Spinal cord (tissue), 9 donors: ENCODE measurements at regions not wholly inside any gene's neighbourhood (a gene's known extent, or its start where the extent isn't known, plus 50 kb on each side); places are given as distances from the start of the nearest gene placed in this dataset.
"Not testable (repeated sequence)": the region's sequence is repeated elsewhere in the genome, so short reads cannot be mapped to it uniquely, and the experiment has no call there.

Experiments
- DNase-seq, 6 donors: peaks; one replicate each; pipeline versions ENCODE4 v3.0.0 to v3.0.0-alpha.2; 2013 to 2015; ENCODE audit warnings: low spot score in 6 of 6, low read depth in 4 of 6
- H3K27ac ChIP-seq: one replicate; pipeline ENCODE4 v1.5.1; 2013; ENCODE audit warnings: low read depth, low read length, control low read depth
- H3K27me3 ChIP-seq: one replicate; pipeline ENCODE4 v1.6.1; 2013; ENCODE audit warnings: low read length; ENCODE audit not compliant: control insufficient read depth, insufficient read depth
- H3K36me3 ChIP-seq: one replicate; pipeline ENCODE4 v1.6.1; 2013; ENCODE audit warnings: low read length; ENCODE audit not compliant: control insufficient read depth, insufficient read depth
- H3K4me1 ChIP-seq: one replicate; pipeline ENCODE4 v1.6.1; 2013; ENCODE audit warnings: low read length; ENCODE audit not compliant: control insufficient read depth, insufficient read depth
- H3K4me3 ChIP-seq: one replicate; pipeline ENCODE4 v1.5.1; 2013; ENCODE audit warnings: low read depth, low read length, control low read depth
- H3K9me3 ChIP-seq: one replicate; pipeline ENCODE4 v1.6.1; 2013; ENCODE audit warnings: low read length; ENCODE audit not compliant: control insufficient read depth, insufficient read depth
- WGBS: methylation state at CpG from one replicate; pipeline ENCODE4 v1.1.5; 2013; ENCODE audit warnings: missing lambda C conversion rate; ENCODE audit not compliant: insufficient coverage; 5-methylcytosine and 5-hydroxymethylcytosine counted together
- donor health status: healthy.

GRCh38 chr2:49656853-49657252 is 502.5 kb upstream of the FSHR start:
- no peak overlapping the region for H3K4me3 ChIP-seq
- no CpG with 5 or more reads among the region's 3 CpGs for WGBS
- no peaks in the 10 kb centered on the region for H3K9me3 ChIP-seq
- H3K27me3 ChIP-seq, result no peaks in the 10 kb centered on the region
- H3K36me3 ChIP-seq, result no peaks in the 10 kb centered on the region
- no peaks in the 10 kb centered on the region for H3K4me1 ChIP-seq
- no peak for DNase-seq
- no peak overlapping the region for H3K27ac ChIP-seq

DNA sequence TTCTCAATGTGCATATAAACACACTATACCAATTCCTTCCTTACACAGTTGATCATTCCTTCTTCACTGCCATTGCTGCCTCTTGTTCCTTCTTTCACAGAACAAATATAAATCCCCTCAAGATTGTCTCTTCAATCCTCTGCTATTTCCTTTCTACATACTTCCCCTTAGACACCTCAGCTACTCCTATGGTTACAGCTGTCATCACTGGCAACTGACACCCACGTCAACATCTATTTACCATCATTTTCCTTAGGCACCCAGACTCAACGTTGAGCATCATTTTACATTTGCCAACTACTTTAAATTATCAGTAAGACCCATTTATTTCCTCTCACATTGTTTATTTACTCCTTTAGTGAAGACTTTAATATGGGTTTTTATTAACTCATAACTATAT is 488.8 kb upstream of the FSHR start:
- 83% methylated on average over 1 of the region's 2 CpGs for WGBS
- Histone ChIP-seq H3K9me3 (peaks cover 5% of the 10 kb centered on the region), H3K36me3 (no peaks in the 10 kb centered on the region), H3K27me3 (no peaks in the 10 kb centered on the region), H3K27ac (no peak overlapping the region), H3K4me1 (no peaks in the 10 kb centered on the region), H3K4me3 (no peak overlapping the region)
- DNase-seq, result no peak

- Histone ChIP-seq H3K4me1 (no peaks in the 10 kb centered on the region), H3K27ac (no peak overlapping the region), H3K4me3 (no peak overlapping the region), H3K36me3 (no peaks in the 10 kb centered on the region), H3K27me3 (no peaks in the 10 kb centered on the region), H3K9me3 (no peaks in the 10 kb centered on the region)
- no peak for DNase-seq
- WGBS, result no CpG with 5 or more reads among the region's 1 CpG
Measured at GRCh38 chr2:49640630-49641029, 486.3 kb upstream of the FSHR start.

DNA sequence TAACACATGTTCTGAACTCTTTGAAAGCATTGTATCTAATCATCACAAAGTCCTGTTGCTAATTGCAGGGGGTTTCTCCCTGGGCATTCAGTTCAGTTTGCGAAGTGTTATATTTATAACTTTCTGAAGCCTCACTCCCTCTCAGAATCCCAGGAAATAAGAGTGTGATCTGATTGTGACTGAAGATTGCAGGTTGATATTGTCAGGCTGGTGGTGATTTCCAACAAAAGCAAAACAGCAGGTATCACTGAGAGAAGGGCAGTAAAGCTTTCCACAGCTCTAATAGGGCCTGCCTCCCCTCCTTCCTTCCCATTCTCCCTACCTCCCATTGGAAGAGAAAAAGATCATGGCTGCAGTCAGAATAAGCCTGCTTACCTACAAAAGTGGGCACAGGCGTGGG is 466.7 kb upstream of the FSHR start:
- H3K4me3 ChIP-seq, result no peak overlapping the region
- peak in 1 of 6 donors; percentile 3 for DNase-seq
- WGBS, result 100% methylated on average over 1 of the region's 2 CpGs

DNA sequence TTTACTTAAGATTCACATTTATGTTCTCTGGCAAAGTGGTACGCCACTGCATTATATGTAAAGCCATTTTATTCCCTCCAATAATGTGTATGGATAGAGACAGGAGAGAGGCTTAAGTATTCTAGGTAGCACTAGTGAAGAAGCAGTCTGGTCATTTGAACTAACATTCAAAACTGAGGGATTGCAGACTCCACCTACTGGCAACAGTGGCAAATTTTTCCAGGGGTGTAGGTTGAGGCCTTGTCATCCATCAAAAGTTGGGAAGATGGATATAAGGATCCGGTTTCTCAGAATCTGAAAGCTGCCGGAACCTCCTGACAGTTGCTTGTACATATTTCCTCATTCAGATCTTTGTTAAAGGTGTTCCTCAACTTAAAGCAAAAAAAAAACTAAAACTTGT is 465.5 kb upstream of the FSHR start:
- no peaks in the 10 kb centered on the region for H3K4me1 ChIP-seq
- no peaks in the 10 kb centered on the region for H3K9me3 ChIP-seq
- no peak for DNase-seq
- WGBS, result no CpG with 5 or more reads among the region's 3 CpGs
- no peaks in the 10 kb centered on the region for H3K27me3 ChIP-seq
- H3K27ac ChIP-seq, result no peak overlapping the region
- no peaks in the 10 kb centered on the region for H3K36me3 ChIP-seq
- no peak overlapping the region for H3K4me3 ChIP-seq

More for the DNA sequence above, 466.7 kb upstream of the FSHR start:
- H3K4me1 ChIP-seq, result no peaks in the 10 kb centered on the region
- H3K27ac ChIP-seq, result no peak overlapping the region
- no peaks in the 10 kb centered on the region for H3K36me3 ChIP-seq
- no peaks in the 10 kb centered on the region for H3K9me3 ChIP-seq
- no peaks in the 10 kb centered on the region for H3K27me3 ChIP-seq

DNA sequence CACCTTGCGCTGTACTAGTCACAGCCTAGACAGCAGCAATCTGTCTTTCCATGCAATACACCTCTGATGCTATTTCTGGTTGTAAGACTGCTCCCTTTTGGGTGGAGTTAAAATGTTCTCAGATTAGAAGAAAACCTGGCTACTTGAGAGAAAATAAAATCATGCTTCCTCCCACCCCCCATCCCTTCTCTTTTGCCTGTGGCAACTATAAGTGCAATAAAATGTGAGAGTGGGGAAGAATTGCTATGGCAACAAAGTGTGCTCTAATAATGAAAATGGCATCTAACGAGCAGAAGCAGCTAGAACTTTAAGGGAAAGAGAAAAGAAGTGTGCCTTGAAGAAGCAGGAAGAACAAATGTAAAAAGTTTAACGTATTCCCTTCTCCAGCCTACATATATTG is 464.2 kb upstream of the FSHR start:
- no peaks in the 10 kb centered on the region for H3K9me3 ChIP-seq
- H3K27me3 ChIP-seq, result no peaks in the 10 kb centered on the region
- 57% methylated on average over 1 of the region's 3 CpGs for WGBS
- no peaks in the 10 kb centered on the region for H3K36me3 ChIP-seq
- peak in 2 of 6 donors; percentile 12 to 80 for DNase-seq
- H3K4me1 ChIP-seq, result no peaks in the 10 kb centered on the region
- H3K4me3 ChIP-seq, result no peak overlapping the region
- H3K27ac ChIP-seq, result no peak overlapping the region

GRCh38 chr2:49616800-49617199 is 462.5 kb upstream of the FSHR start:
- no peak overlapping the region for H3K4me3 ChIP-seq
- WGBS, result no CpG with 5 or more reads among the region's 2 CpGs
- H3K27me3 ChIP-seq, result no peaks in the 10 kb centered on the region
- no peak overlapping the region for H3K27ac ChIP-seq
- H3K36me3 ChIP-seq, result no peaks in the 10 kb centered on the region
- no peaks in the 10 kb centered on the region for H3K4me1 ChIP-seq
- peak; percentile 4 to 81 (median 36) for DNase-seq
- no peaks in the 10 kb centered on the region for H3K9me3 ChIP-seq

DNA sequence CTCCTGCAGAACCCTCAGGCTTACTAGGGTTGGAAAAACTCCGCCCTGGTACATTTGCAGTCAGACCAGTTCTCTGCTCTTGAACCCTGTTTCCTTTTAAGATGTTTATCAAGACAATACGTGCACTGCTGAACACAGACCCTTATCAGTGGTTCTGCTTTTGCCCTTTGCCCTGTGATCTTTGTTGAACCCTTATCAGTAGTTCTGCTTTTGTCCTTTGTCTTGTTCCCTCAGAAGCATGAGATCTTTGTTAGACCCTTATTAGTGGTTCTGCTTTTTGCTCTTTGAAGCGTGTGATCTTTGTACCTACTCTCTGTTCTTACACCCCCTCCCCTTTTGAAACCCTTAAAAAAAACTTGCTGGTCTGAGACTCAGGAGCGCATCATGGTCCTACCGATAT is 457.5 kb upstream of the FSHR start:
- not testable (repeated sequence) for H3K4me1 ChIP-seq, H3K4me3 ChIP-seq, H3K36me3 ChIP-seq, DNase-seq, H3K9me3 ChIP-seq, H3K27me3 ChIP-seq, H3K27ac ChIP-seq
- 85% methylated on average over 5 of the region's 5 CpGs for WGBS

- WGBS, result no CpG with 5 or more reads among the region's 3 CpGs
- H3K4me1 ChIP-seq, result no peaks in the 10 kb centered on the region
- no peaks in the 10 kb centered on the region for H3K27me3 ChIP-seq
- no peaks in the 10 kb centered on the region for H3K9me3 ChIP-seq
- H3K36me3 ChIP-seq, result no peaks in the 10 kb centered on the region
- no peak overlapping the region for H3K27ac ChIP-seq
- no peak overlapping the region for H3K4me3 ChIP-seq
- DNase-seq, result no peak
Measured at GRCh38 chr2:49600524-49600923, 446.2 kb upstream of the FSHR start.

GRCh38 chr2:49598231-49598630 is 443.9 kb upstream of the FSHR start:
- H3K36me3 ChIP-seq, result no peaks in the 10 kb centered on the region
- no CpG with 5 or more reads among the region's 1 CpG for WGBS
- DNase-seq, result no peak
- peaks cover 3% of the 10 kb centered on the region for H3K9me3 ChIP-seq
- H3K4me3 ChIP-seq, result no peak overlapping the region
- H3K27me3 ChIP-seq, result no peaks in the 10 kb centered on the region
- no peaks in the 10 kb centered on the region for H3K4me1 ChIP-seq
- H3K27ac ChIP-seq, result no peak overlapping the region
